PC-9 (cell line): ENCODE measurements at regions not wholly inside any gene's neighbourhood (a gene's known extent, or its start where the extent isn't known, plus 50 kb on each side); places are given as distances from the start of the nearest gene placed in this dataset.

Experiments
- BruUV-seq: library from RNA; stranded (reverse); fragments of 400-500 nt; replicated peaks from 2 replicates; lab custom pipeline; 2021; lab: Mats Ljungman, UMichigan
- CTCF ChIA-PET: fragments of 300-600 bp; sonication (Branson Sonifier 250); formaldehyde crosslinking; loops from one replicate; lab custom pipeline; 2022; ENCODE audit warnings: antibody characterized with exemption; lab: Charles Lee
- POLR2A ChIA-PET: fragments of 300-600 bp; sonication (Branson Sonifier 250); formaldehyde crosslinking; loops from one replicate; lab custom pipeline; 2022; ENCODE audit warnings: antibody characterized with exemption; ENCODE audit not compliant: unreplicated experiment; lab: Charles Lee
- DNase-seq, 2 experiments: peaks; one replicate each; pipeline versions ENCODE4 v3.0.0 to v3.0.0-alpha.2; 2015 to 2022; ENCODE audit warnings: mixed read lengths in 1 of 2
- H2AFZ ChIP-seq: fragments of 200-600 bp; sonication (generic); 2 replicates; pipeline ENCODE4 v1.8.1; 2017; ENCODE audit warnings: antibody characterized with exemption
- H3F3A ChIP-seq: fragments of 200-600 bp; sonication (generic); 2 replicates; pipeline ENCODE4 v1.8.1; 2017; ENCODE audit warnings: antibody characterized with exemption, mild to moderate bottlenecking, low read depth; ENCODE audit not compliant: insufficient read depth
- H3K27ac ChIP-seq: fragments of 200-600 bp; sonication (generic); 2 replicates; pipeline ENCODE4 v1.6.1; 2016; ENCODE audit warnings: mixed run types
- H3K27me3 ChIP-seq: fragments of 200-600 bp; sonication (generic); 2 replicates; pipeline ENCODE4 v1.6.1; 2016; ENCODE audit warnings: low read depth, mixed run types; ENCODE audit not compliant: insufficient read depth
- H3K36me3 ChIP-seq: fragments of 200-600 bp; sonication (generic); 2 replicates; pipeline ENCODE4 v1.6.1; 2016; ENCODE audit warnings: low read depth, mixed run types
- H3K4me1 ChIP-seq: fragments of 200-600 bp; sonication (generic); replicated peaks from 2 replicates; pipeline ENCODE4 v1.6.1; 2016; ENCODE audit warnings: mixed run types; ENCODE audit not compliant: insufficient read depth
- H3K4me2 ChIP-seq: fragments of 200-600 bp; sonication (generic); 2 replicates; pipeline ENCODE4 v1.6.1; 2017; ENCODE audit warnings: mixed run types
- H3K4me3 ChIP-seq: fragments of 200-600 bp; sonication (generic); 2 replicates; pipeline ENCODE4 v1.6.1; 2016; ENCODE audit warnings: mixed run types
- H3K79me2 ChIP-seq: fragments of 200-600 bp; sonication (generic); 2 replicates; pipeline ENCODE4 v1.6.1; 2017; ENCODE audit warnings: low read depth, mixed run types
- H3K9me2 ChIP-seq: fragments of 200-600 bp; sonication (generic); 2 replicates; pipeline ENCODE4 v1.8.1; 2017; ENCODE audit warnings: mild to moderate bottlenecking; ENCODE audit not compliant: insufficient read depth
- H3K9me3 ChIP-seq: fragments of 200-600 bp; sonication (generic); 2 replicates; pipeline ENCODE4 v1.8.1; 2016; ENCODE audit warnings: low read depth; ENCODE audit not compliant: insufficient read depth
- H4K20me1 ChIP-seq: fragments of 200-600 bp; sonication (generic); 2 replicates; pipeline ENCODE4 v1.8.1; 2017; ENCODE audit not compliant: insufficient read depth
- EZH2 ChIP-seq: fragments of 200-600 bp; sonication (generic); IDR thresholded peaks from 2 replicates; pipeline ENCODE4 v1.8.0; 2017; ENCODE audit warnings: antibody characterized with exemption, low read depth
- intact Hi-C: fragments of 100-400 bp; cut with micrococcal nuclease; formaldehyde crosslinking; loops from one replicate; pipeline ENCODE4 v1.10.0; 2022; ENCODE audit not compliant: unreplicated experiment
- TF ChIP-seq, protein P1 (sequence below): fragments of 200-600 bp; sonication (generic); conservative IDR thresholded peaks from 2 replicates; pipeline ENCODE4 v1.6.1; 2017; ENCODE audit warnings: mixed run types, antibody characterized with exemption, mild to moderate bottlenecking, moderate library complexity

DNA sequence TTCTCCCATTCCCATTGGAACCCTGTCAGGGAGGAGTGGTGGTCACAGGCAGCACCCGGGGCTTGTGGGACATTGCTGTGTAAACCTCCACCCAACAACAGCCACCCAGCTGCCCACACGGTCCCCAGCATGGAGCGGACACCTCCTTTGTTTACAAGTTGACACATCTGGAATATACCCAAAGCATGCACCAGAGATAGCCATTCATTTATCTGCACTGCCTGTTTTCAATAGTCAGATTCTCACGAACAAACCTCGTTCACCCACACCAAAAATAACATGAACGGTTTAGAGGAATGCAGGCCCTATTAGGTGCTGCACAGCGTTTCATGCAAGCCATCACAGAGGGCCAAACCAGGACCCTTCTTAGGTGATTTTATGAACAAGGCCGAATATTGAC lies 244.8 kb downstream of the FOXL1 start:
- Histone ChIP-seq H2AFZ (no peak overlapping the region), H3F3A (no peaks in the 10 kb centered on the region), H4K20me1 (no peaks in the 10 kb centered on the region), H3K9me2 (no peaks in the 10 kb centered on the region), H3K79me2 (no peaks in the 10 kb centered on the region), H3K27ac (no peak overlapping the region), H3K36me3 (no peaks in the 10 kb centered on the region), H3K9me3 (no peaks in the 10 kb centered on the region), H3K4me3 (no peak overlapping the region), H3K4me1 (no peaks in the 10 kb centered on the region), H3K27me3 (peaks cover 73% of the 10 kb centered on the region), H3K4me2 (no peak overlapping the region)
- BruUV-seq = no TSS peak
- POLR2A ChIA-PET = no interaction called here
- CTCF ChIA-PET = no interaction called here
- TF ChIP-seq, protein P1, sequence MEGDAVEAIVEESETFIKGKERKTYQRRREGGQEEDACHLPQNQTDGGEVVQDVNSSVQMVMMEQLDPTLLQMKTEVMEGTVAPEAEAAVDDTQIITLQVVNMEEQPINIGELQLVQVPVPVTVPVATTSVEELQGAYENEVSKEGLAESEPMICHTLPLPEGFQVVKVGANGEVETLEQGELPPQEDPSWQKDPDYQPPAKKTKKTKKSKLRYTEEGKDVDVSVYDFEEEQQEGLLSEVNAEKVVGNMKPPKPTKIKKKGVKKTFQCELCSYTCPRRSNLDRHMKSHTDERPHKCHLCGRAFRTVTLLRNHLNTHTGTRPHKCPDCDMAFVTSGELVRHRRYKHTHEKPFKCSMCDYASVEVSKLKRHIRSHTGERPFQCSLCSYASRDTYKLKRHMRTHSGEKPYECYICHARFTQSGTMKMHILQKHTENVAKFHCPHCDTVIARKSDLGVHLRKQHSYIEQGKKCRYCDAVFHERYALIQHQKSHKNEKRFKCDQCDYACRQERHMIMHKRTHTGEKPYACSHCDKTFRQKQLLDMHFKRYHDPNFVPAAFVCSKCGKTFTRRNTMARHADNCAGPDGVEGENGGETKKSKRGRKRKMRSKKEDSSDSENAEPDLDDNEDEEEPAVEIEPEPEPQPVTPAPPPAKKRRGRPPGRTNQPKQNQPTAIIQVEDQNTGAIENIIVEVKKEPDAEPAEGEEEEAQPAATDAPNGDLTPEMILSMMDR = no peak
- no peak for TF ChIP-seq EZH2
- DNase-seq = no peak
- intact Hi-C loops = no loop called here

DNA sequence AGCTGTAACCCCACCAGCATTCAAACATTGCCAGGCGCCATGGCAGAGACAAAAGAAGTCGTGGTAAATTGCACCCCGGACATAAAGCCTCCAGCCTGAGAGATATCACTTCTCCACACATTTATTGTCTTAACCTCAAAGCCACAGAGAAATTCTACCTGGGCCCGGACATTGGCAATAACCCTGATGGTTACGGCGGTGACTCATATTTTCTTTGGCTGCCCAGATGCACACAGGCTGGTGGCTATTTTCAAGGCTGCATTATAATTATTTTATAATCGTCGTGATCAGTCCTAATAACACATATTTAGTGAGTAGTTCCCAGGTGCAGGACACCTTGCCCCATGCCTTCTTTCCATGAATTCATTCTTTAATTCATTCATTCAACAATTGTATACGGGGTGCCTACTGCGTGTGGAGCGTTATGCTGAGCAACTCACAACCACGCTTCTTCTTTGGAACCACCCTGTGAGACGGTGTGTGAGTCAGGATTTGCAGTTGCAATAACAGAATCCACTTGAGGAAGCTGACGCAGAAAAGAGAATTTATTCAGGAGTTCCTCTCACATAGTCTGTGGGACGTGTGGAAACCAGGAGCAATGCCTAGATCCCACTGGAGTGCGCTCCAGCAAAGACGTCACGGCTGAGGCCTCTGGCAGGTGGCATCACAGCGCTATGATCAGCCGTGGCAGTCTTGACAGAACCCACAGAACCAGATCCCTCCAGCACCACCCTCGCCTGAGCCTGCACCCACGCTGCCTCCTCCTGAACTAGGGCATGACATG lies 245.7 kb downstream of the FOXL1 start:
- H3K4me2 ChIP-seq = no peak overlapping the region
- H3K27me3 ChIP-seq = peaks cover 73% of the 10 kb centered on the region
- no peaks in the 10 kb centered on the region for H3F3A ChIP-seq
- H3K9me2 ChIP-seq = no peaks in the 10 kb centered on the region
- H3K4me3 ChIP-seq = no peak overlapping the region
- no peaks in the 10 kb centered on the region for H3K9me3 ChIP-seq
- ChIA-PET POLR2A (no interaction called here), CTCF (no interaction called here)
- H3K79me2 ChIP-seq = no peaks in the 10 kb centered on the region
- H4K20me1 ChIP-seq = no peaks in the 10 kb centered on the region
- no peak for DNase-seq
- no peaks in the 10 kb centered on the region for H3K4me1 ChIP-seq
- H3K36me3 ChIP-seq = no peaks in the 10 kb centered on the region
- no TSS peak for BruUV-seq
- no peak overlapping the region for H2AFZ ChIP-seq
- TF ChIP-seq, protein P1 = no peak
- no peak for TF ChIP-seq EZH2
- no peak overlapping the region for H3K27ac ChIP-seq
- intact Hi-C loops = no loop called here

DNA sequence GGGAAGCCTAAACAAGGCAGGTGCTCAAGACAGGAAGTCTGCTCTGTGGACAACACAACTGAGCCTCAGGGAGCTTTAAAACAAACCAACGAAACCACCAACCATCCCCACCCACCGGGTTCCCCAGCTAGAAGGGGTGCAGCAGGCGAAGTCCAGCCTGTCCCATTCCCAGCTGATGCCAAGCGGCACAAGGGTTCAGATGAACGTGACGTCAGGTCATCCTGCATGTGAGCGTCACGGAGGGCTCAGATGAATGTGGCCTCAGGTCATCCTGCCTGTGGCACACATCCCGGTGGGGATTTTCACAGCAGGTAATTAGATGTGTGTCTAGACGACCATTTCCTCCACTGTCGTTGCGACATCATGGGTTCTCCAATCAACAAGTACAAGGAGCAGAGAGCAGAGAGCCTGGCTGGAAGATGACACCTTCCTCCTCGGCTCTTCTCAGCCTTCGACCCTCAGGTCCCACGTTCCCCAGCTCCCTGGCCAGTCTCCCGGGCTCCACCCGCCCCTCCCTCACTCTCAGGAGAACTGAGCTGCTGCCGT lies 246.5 kb downstream of the FOXL1 start:
- BruUV-seq = no TSS peak
- no peaks in the 10 kb centered on the region for H3K79me2 ChIP-seq
- no peaks in the 10 kb centered on the region for H3K9me2 ChIP-seq
- POLR2A ChIA-PET = no interaction called here
- H3K4me1 ChIP-seq = no peaks in the 10 kb centered on the region
- no peaks in the 10 kb centered on the region for H3F3A ChIP-seq
- no peaks in the 10 kb centered on the region for H3K9me3 ChIP-seq
- CTCF ChIA-PET = no interaction called here
- no peak overlapping the region for H3K27ac ChIP-seq
- no peaks in the 10 kb centered on the region for H4K20me1 ChIP-seq
- no peak for DNase-seq
- intact Hi-C loops = no loop called here
- H3K4me2 ChIP-seq = no peak overlapping the region
- TF ChIP-seq, protein P1 = no peak
- no peak for TF ChIP-seq EZH2
- no peak overlapping the region for H3K4me3 ChIP-seq
- H2AFZ ChIP-seq = no peak overlapping the region
- H3K27me3 ChIP-seq = peaks cover 77% of the 10 kb centered on the region
- no peaks in the 10 kb centered on the region for H3K36me3 ChIP-seq
